ENCODE measurements at regions not wholly inside any gene's neighbourhood (a gene's known extent, or its start where the extent isn't known, plus 50 kb on each side); places are given as distances from the start of the nearest gene placed in this dataset.

- DNase-seq (ENCODE audit: low spot score) = no peak
- Histone ChIP-seq H3K36me3 (replicated peaks in 1 of 2; ENCODE audit: control insufficient read depth in 2 of 2, insufficient read depth in 2 of 2, low read length in 2 of 2) (no peaks in the 10 kb centered on the region), H2BK15ac (ENCODE audit: low read length) (no peak overlapping the region), H3K9ac (ENCODE audit: low read depth, low read length, poor library complexity) (no peak overlapping the region), H2AK5ac (ENCODE audit: low read depth, low read length) (no peak overlapping the region), H2BK120ac (ENCODE audit: low read depth, low read length) (no peak overlapping the region), H2AFZ (ENCODE audit: low read length) (no peak overlapping the region), H3K4me1 (ENCODE audit: control insufficient read depth in 2 of 2, insufficient read depth in 1 of 2, low read depth in 1 of 2, low read length in 2 of 2) (peaks cover 2 to 6% of the 10 kb centered on the region in 2 donors), H3K9me3 (replicated peaks in 1 of 2; ENCODE audit: control insufficient read depth in 2 of 2, insufficient read depth in 1 of 2, low read depth in 1 of 2, low read length in 2 of 2) (peaks cover 0 to 6% of the 10 kb centered on the region in 2 donors), H3K27me3 (ENCODE audit: control insufficient read depth in 3 of 3, insufficient read depth in 3 of 3, low read depth in 1 of 3, low read length in 3 of 3) (no peaks in the 10 kb centered on the region), H3K23ac (ENCODE audit: low read depth, low read length, poor library complexity) (no peak overlapping the region), H3K14ac (ENCODE audit: low read length) (no peak overlapping the region), H3K18ac (ENCODE audit: low read length) (no peak overlapping the region), H2BK12ac (ENCODE audit: low read length) (no peak overlapping the region), H3K79me1 (ENCODE audit: low read depth, low read length) (no peaks in the 10 kb centered on the region), H4K8ac (ENCODE audit: low read depth, low read length) (no peak overlapping the region), H3K4me3 (ENCODE audit: low read length in 2 of 2) (no peak overlapping the region), H3K4me2 (ENCODE audit: insufficient read depth, low read length, poor library complexity, severe bottlenecking) (no peak overlapping the region), H3K27ac (replicated peaks; ENCODE audit: low read length) (no peak overlapping the region), H3K4ac (ENCODE audit: low read length) (no peak overlapping the region), H2BK5ac (ENCODE audit: low read length) (no peak overlapping the region), H4K91ac (ENCODE audit: low read depth, low read length, poor library complexity) (no peak overlapping the region)
- no CpG with 5 or more reads among the region's 2 CpGs for WGBS, 2 donors (ENCODE audit: extremely low coverage in 2 of 2, insufficient read length in 2 of 2, insufficient replicate concordance in 1 of 2)
These were observed 812.3 kb downstream of the CDH11 start for GRCh38 chr16:64309398-64310110.

- Histone ChIP-seq H3K4me2 (ENCODE audit: insufficient read depth, low read length, poor library complexity, severe bottlenecking) (no peak overlapping the region), H2BK12ac (ENCODE audit: low read length) (no peak overlapping the region), H3K23ac (ENCODE audit: low read depth, low read length, poor library complexity) (no peak overlapping the region), H3K4ac (ENCODE audit: low read length) (no peak overlapping the region), H3K27ac (replicated peaks; ENCODE audit: low read length) (no peak overlapping the region), H3K4me1 (ENCODE audit: control insufficient read depth in 2 of 2, insufficient read depth in 1 of 2, low read depth in 1 of 2, low read length in 2 of 2) (peaks cover 2 to 6% of the 10 kb centered on the region in 2 donors), H3K36me3 (replicated peaks in 1 of 2; ENCODE audit: control insufficient read depth in 2 of 2, insufficient read depth in 2 of 2, low read length in 2 of 2) (no peaks in the 10 kb centered on the region), H3K27me3 (ENCODE audit: control insufficient read depth in 3 of 3, insufficient read depth in 3 of 3, low read depth in 1 of 3, low read length in 3 of 3) (no peaks in the 10 kb centered on the region), H3K9ac (ENCODE audit: low read depth, low read length, poor library complexity) (no peak overlapping the region), H4K91ac (ENCODE audit: low read depth, low read length, poor library complexity) (no peak overlapping the region), H3K18ac (ENCODE audit: low read length) (no peak overlapping the region), H3K14ac (ENCODE audit: low read length) (no peak overlapping the region), H2BK120ac (ENCODE audit: low read depth, low read length) (no peak overlapping the region), H2AFZ (ENCODE audit: low read length) (no peak overlapping the region), H3K9me3 (replicated peaks in 1 of 2; ENCODE audit: control insufficient read depth in 2 of 2, insufficient read depth in 1 of 2, low read depth in 1 of 2, low read length in 2 of 2) (peaks cover 0 to 6% of the 10 kb centered on the region in 2 donors), H3K79me1 (ENCODE audit: low read depth, low read length) (no peaks in the 10 kb centered on the region), H4K8ac (ENCODE audit: low read depth, low read length) (no peak overlapping the region), H2BK15ac (ENCODE audit: low read length) (no peak overlapping the region), H2AK5ac (ENCODE audit: low read depth, low read length) (no peak overlapping the region), H3K4me3 (ENCODE audit: low read length in 2 of 2) (no peak overlapping the region), H2BK5ac (ENCODE audit: low read length) (no peak overlapping the region)
- no CpG with 5 or more reads among the region's 3 CpGs for WGBS, 2 donors (ENCODE audit: extremely low coverage in 2 of 2, insufficient read length in 2 of 2, insufficient replicate concordance in 1 of 2)
- no peak for DNase-seq (ENCODE audit: low spot score)
These were observed 813.1 kb downstream of the CDH11 start for GRCh38 chr16:64308721-64309120.

GRCh38 chr16:64307431-64307830 is 814.4 kb downstream of the CDH11 start:
- Histone ChIP-seq H2AK5ac (ENCODE audit: low read depth, low read length) (no peak overlapping the region), H3K4ac (ENCODE audit: low read length) (no peak overlapping the region), H3K36me3 (replicated peaks in 1 of 2; ENCODE audit: control insufficient read depth in 2 of 2, insufficient read depth in 2 of 2, low read length in 2 of 2) (no peaks in the 10 kb centered on the region), H2BK120ac (ENCODE audit: low read depth, low read length) (no peak overlapping the region), H3K4me3 (ENCODE audit: low read length in 2 of 2) (no peak overlapping the region), H3K23ac (ENCODE audit: low read depth, low read length, poor library complexity) (no peak overlapping the region), H4K8ac (ENCODE audit: low read depth, low read length) (no peak overlapping the region), H3K9ac (ENCODE audit: low read depth, low read length, poor library complexity) (no peak overlapping the region), H3K79me1 (ENCODE audit: low read depth, low read length) (no peaks in the 10 kb centered on the region), H3K27me3 (ENCODE audit: control insufficient read depth in 3 of 3, insufficient read depth in 3 of 3, low read depth in 1 of 3, low read length in 3 of 3) (no peaks in the 10 kb centered on the region), H3K18ac (ENCODE audit: low read length) (no peak overlapping the region), H3K14ac (ENCODE audit: low read length) (no peak overlapping the region), H2BK15ac (ENCODE audit: low read length) (no peak overlapping the region), H2BK12ac (ENCODE audit: low read length) (no peak overlapping the region), H3K4me2 (ENCODE audit: insufficient read depth, low read length, poor library complexity, severe bottlenecking) (no peak overlapping the region), H3K9me3 (replicated peaks in 1 of 2; ENCODE audit: control insufficient read depth in 2 of 2, insufficient read depth in 1 of 2, low read depth in 1 of 2, low read length in 2 of 2) (peaks cover 0 to 6% of the 10 kb centered on the region in 2 donors), H2BK5ac (ENCODE audit: low read length) (no peak overlapping the region), H3K27ac (replicated peaks; ENCODE audit: low read length) (no peak overlapping the region), H3K4me1 (ENCODE audit: control insufficient read depth in 2 of 2, insufficient read depth in 1 of 2, low read depth in 1 of 2, low read length in 2 of 2) (peaks cover 2 to 6% of the 10 kb centered on the region in 2 donors), H4K91ac (ENCODE audit: low read depth, low read length, poor library complexity) (no peak overlapping the region), H2AFZ (ENCODE audit: low read length) (peak overlapping the region; percentile 8)
- DNase-seq (ENCODE audit: low spot score) = no peak
- WGBS, 2 donors (ENCODE audit: extremely low coverage in 2 of 2, insufficient read length in 2 of 2, insufficient replicate concordance in 1 of 2) = 100% methylated on average over 1 of the region's 2 CpGs; no CpG with 5 or more reads in 1 of the 2 donors

DNA sequence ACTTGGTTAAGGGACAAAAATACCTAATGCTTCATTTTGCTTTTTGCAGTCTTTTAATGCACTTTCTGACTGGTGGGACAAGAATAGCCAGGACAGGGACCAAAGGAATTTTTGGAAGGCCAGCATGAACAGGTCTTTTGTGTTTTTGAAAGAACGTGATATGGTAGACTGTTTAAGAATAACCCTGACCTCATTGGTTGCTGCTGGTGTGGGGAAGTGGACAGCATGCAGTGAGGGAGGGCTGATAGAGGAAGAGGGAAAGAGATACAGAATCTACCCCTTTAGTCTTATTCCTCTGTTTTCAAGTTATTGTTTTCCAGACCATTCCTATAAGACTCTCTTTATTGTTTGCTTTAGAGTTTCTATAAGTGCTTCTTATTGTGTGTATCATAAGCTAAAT is 816.2 kb downstream of the CDH11 start:
- Histone ChIP-seq H3K27ac (replicated peaks; ENCODE audit: low read length) (no peak overlapping the region), H3K36me3 (replicated peaks in 1 of 2; ENCODE audit: control insufficient read depth in 2 of 2, insufficient read depth in 2 of 2, low read length in 2 of 2) (no peaks in the 10 kb centered on the region), H2BK12ac (ENCODE audit: low read length) (no peak overlapping the region), H3K9me3 (replicated peaks in 1 of 2; ENCODE audit: control insufficient read depth in 2 of 2, insufficient read depth in 1 of 2, low read depth in 1 of 2, low read length in 2 of 2) (peaks cover 0 to 6% of the 10 kb centered on the region in 2 donors), H2AFZ (ENCODE audit: low read length) (no peak overlapping the region), H3K4me1 (ENCODE audit: control insufficient read depth in 2 of 2, insufficient read depth in 1 of 2, low read depth in 1 of 2, low read length in 2 of 2) (peaks cover 2 to 6% of the 10 kb centered on the region in 2 donors), H3K4ac (ENCODE audit: low read length) (no peak overlapping the region), H2BK15ac (ENCODE audit: low read length) (no peak overlapping the region), H4K91ac (ENCODE audit: low read depth, low read length, poor library complexity) (no peak overlapping the region), H2AK5ac (ENCODE audit: low read depth, low read length) (no peak overlapping the region), H3K79me1 (ENCODE audit: low read depth, low read length) (no peaks in the 10 kb centered on the region), H3K4me2 (ENCODE audit: insufficient read depth, low read length, poor library complexity, severe bottlenecking) (no peak overlapping the region), H3K9ac (ENCODE audit: low read depth, low read length, poor library complexity) (no peak overlapping the region), H3K18ac (ENCODE audit: low read length) (no peak overlapping the region), H3K14ac (ENCODE audit: low read length) (no peak overlapping the region), H3K23ac (ENCODE audit: low read depth, low read length, poor library complexity) (no peak overlapping the region), H4K8ac (ENCODE audit: low read depth, low read length) (no peak overlapping the region), H3K27me3 (ENCODE audit: control insufficient read depth in 3 of 3, insufficient read depth in 3 of 3, low read depth in 1 of 3, low read length in 3 of 3) (no peaks in the 10 kb centered on the region), H2BK5ac (ENCODE audit: low read length) (no peak overlapping the region), H2BK120ac (ENCODE audit: low read depth, low read length) (no peak overlapping the region), H3K4me3 (ENCODE audit: low read length in 2 of 2) (no peak overlapping the region)
- no peak for DNase-seq (ENCODE audit: low spot score)
- no CpG with 5 or more reads among the region's 1 CpG for WGBS, 2 donors (ENCODE audit: extremely low coverage in 2 of 2, insufficient read length in 2 of 2, insufficient replicate concordance in 1 of 2)
